ENCODE measurements at regions not wholly inside any gene's neighbourhood (a gene's known extent, or its start where the extent isn't known, plus 50 kb on each side); places are given as distances from the start of the nearest gene placed in this dataset.

DNA sequence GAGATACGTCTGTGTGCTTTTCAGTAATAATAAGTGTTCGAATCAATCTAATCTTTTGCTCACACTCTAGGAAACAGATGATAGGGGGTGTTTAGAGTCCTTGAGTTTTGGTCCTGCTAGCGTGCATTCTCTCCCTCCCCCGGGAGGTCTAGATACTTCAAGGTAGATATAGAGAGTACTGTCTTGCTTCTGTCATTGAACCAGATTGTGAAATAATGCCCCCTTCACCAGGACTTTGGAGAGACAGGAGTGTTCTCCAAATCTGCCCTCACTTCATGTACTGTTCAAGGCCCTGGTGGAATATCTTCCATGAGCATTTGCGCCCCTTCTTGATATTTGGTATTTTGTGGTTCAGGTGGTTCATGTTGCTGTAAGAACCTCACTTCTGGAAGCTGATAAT, 59.4 kb upstream of the MGAT5 start:
- peaks cover 4% of the 10 kb centered on the region for H3K27me3 Mint-ChIP-seq (ENCODE audit: unreplicated experiment)
- DNase-seq = no peak
- no peaks in the 10 kb centered on the region for H3K36me3 Mint-ChIP-seq (ENCODE audit: unreplicated experiment)
- H3K9me3 Mint-ChIP-seq (ENCODE audit: unreplicated experiment) = peaks cover 6% of the 10 kb centered on the region
- H3K4me3 Mint-ChIP-seq (ENCODE audit: unreplicated experiment) = no peak overlapping the region
- TF ChIP-seq, protein P1, sequence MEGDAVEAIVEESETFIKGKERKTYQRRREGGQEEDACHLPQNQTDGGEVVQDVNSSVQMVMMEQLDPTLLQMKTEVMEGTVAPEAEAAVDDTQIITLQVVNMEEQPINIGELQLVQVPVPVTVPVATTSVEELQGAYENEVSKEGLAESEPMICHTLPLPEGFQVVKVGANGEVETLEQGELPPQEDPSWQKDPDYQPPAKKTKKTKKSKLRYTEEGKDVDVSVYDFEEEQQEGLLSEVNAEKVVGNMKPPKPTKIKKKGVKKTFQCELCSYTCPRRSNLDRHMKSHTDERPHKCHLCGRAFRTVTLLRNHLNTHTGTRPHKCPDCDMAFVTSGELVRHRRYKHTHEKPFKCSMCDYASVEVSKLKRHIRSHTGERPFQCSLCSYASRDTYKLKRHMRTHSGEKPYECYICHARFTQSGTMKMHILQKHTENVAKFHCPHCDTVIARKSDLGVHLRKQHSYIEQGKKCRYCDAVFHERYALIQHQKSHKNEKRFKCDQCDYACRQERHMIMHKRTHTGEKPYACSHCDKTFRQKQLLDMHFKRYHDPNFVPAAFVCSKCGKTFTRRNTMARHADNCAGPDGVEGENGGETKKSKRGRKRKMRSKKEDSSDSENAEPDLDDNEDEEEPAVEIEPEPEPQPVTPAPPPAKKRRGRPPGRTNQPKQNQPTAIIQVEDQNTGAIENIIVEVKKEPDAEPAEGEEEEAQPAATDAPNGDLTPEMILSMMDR (IDR thresholded peaks at IDR 0.05; ENCODE audit: partially characterized antibody, unreplicated experiment) = no peak
- peaks cover 20% of the 10 kb centered on the region for H3K4me1 Mint-ChIP-seq (ENCODE audit: low read depth, unreplicated experiment)
- H3K27ac Mint-ChIP-seq (ENCODE audit: unreplicated experiment) = no peak overlapping the region

GRCh38 chr2:134195341-134195740, 58.5 kb upstream of the MGAT5 start:
- TF ChIP-seq, protein P1 (IDR thresholded peaks at IDR 0.05; ENCODE audit: partially characterized antibody, unreplicated experiment) = no peak
- Mint-ChIP-seq H3K27me3 (ENCODE audit: unreplicated experiment) (peaks cover 2% of the 10 kb centered on the region), H3K4me3 (ENCODE audit: unreplicated experiment) (no peak overlapping the region), H3K27ac (ENCODE audit: unreplicated experiment) (no peak overlapping the region), H3K4me1 (ENCODE audit: low read depth, unreplicated experiment) (peaks cover 25% of the 10 kb centered on the region), H3K9me3 (ENCODE audit: unreplicated experiment) (peaks cover 6% of the 10 kb centered on the region), H3K36me3 (ENCODE audit: unreplicated experiment) (no peaks in the 10 kb centered on the region)
- no peak for DNase-seq

GRCh38 chr2:134197445-134197844, 56.4 kb upstream of the MGAT5 start:
- H3K4me3 Mint-ChIP-seq (ENCODE audit: unreplicated experiment) = no peak overlapping the region

DNA sequence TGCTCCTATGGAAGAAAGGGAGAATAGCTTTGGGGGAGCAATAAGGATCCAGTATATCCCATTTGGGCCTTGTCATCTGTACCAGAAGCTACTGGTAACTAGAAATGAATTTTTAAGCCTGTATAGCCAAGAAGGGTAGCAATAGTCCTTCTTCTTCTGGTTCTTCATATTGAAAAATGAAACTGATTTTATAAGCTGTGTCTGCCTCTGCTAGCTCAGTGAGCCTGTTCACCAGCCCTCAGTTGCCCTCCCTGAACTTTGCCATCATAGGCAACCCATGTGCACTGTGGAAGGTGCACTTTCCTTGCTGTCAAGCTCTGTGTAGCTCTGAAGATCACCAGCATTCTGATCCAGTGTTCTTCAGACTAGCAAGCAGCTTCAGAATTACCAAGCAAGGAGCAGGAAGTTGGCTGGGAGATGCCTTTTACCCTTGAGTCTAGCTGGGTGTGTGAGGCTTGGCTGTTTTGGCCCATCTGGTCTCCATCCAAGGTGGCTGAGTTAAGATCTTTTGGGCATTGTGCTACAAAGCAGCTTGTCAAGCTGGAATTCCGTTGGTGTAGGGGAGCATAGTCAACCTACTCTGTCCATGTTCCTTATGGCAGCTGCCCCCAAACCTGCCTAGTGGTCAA, 55.8 kb upstream of the MGAT5 start:
- Mint-ChIP-seq H3K4me3 (ENCODE audit: unreplicated experiment) (no peak overlapping the region), H3K27ac (ENCODE audit: unreplicated experiment) (no peak overlapping the region), H3K27me3 (ENCODE audit: unreplicated experiment) (no peaks in the 10 kb centered on the region), H3K36me3 (ENCODE audit: unreplicated experiment) (no peaks in the 10 kb centered on the region), H3K9me3 (ENCODE audit: unreplicated experiment) (peaks cover 1% of the 10 kb centered on the region), H3K4me1 (ENCODE audit: low read depth, unreplicated experiment) (peaks cover 45% of the 10 kb centered on the region)
- TF ChIP-seq, protein P1 (IDR thresholded peaks at IDR 0.05; ENCODE audit: partially characterized antibody, unreplicated experiment) = no peak
- no peak for DNase-seq

More at GRCh38 chr2:134197445-134197844, 56.4 kb upstream of the MGAT5 start:
- DNase-seq = no peak
- Mint-ChIP-seq H3K4me1 (ENCODE audit: low read depth, unreplicated experiment) (peaks cover 41% of the 10 kb centered on the region), H3K9me3 (ENCODE audit: unreplicated experiment) (peaks cover 1% of the 10 kb centered on the region), H3K36me3 (ENCODE audit: unreplicated experiment) (no peaks in the 10 kb centered on the region), H3K27me3 (ENCODE audit: unreplicated experiment) (no peaks in the 10 kb centered on the region), H3K27ac (ENCODE audit: unreplicated experiment) (no peak overlapping the region)
- TF ChIP-seq, protein P1 (IDR thresholded peaks at IDR 0.05; ENCODE audit: partially characterized antibody, unreplicated experiment) = no peak

DNA sequence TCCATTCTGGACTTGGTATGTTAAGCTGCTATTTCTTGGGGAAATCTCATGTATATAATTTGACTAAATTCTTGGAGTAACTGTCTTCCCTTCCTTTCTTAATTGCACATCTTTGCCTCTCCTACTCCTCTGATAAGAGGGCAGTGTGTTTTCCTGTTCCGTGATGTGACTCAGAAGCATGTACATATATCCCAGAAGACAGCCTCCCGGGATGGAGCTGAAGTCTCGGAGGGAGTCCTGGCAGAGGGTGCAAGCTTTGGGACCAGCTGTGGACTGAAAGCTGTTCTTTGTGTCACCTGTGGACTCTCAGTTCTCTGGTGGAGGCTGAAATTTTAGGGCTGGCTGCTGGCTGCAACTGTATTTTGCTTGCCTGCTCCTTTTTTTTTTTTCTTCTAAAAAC, 54.7 kb upstream of the MGAT5 start:
- Mint-ChIP-seq H3K9me3 (ENCODE audit: unreplicated experiment) (peaks cover 1% of the 10 kb centered on the region), H3K27ac (ENCODE audit: unreplicated experiment) (no peak overlapping the region), H3K4me1 (ENCODE audit: low read depth, unreplicated experiment) (peaks cover 37% of the 10 kb centered on the region), H3K27me3 (ENCODE audit: unreplicated experiment) (no peaks in the 10 kb centered on the region), H3K36me3 (ENCODE audit: unreplicated experiment) (no peaks in the 10 kb centered on the region), H3K4me3 (ENCODE audit: unreplicated experiment) (no peak overlapping the region)
- no peak for DNase-seq
- TF ChIP-seq, protein P1 (IDR thresholded peaks at IDR 0.05; ENCODE audit: partially characterized antibody, unreplicated experiment) = no peak

Measured in glutamatergic neuron (in vitro differentiated cells).